Gastroesophageal sphincter (tissue), 4 donors: ENCODE measurements at regions not wholly inside any gene's neighbourhood (a gene's known extent, or its start where the extent isn't known, plus 50 kb on each side); places are given as distances from the start of the nearest gene placed in this dataset.

ENCODE experiments used
- ATAC-seq: fragments of 150-250 bp; one replicate; pipeline ENCODE4 v1.9.1; 2016; ENCODE audit warnings: mild to moderate bottlenecking, moderate library complexity
- H3K27ac ChIP-seq, 4 donors: fragments of 200-600 bp; sonication (generic) in 3 of 4; 1 replicate in 3 of 4; 2 replicates in 1 of 4; pipeline ENCODE4 v1.5.1; 2016 to 2019
- H3K27me3 ChIP-seq: fragments of 200-600 bp; sonication (generic); one replicate; pipeline ENCODE4 v1.5.1; 2019
- H3K36me3 ChIP-seq, 2 donors: fragments of 200-600 bp; sonication (generic); one replicate each; pipeline ENCODE4 v1.5.1; 2019; ENCODE audit warnings: control low read depth in 1 of 2
- H3K4me1 ChIP-seq, 3 donors: fragments of 200-600 bp; sonication (generic); 1 replicate in 2 of 3; 2 replicates in 1 of 3; pipeline ENCODE4 v1.5.1; 2016 to 2019; ENCODE audit warnings: control low read depth in 2 of 3
- H3K4me3 ChIP-seq, 2 donors: fragments of 200-600 bp; sonication (generic); one replicate each; pipeline ENCODE4 v1.5.1; 2019; ENCODE audit warnings: mild to moderate bottlenecking in 1 of 2, moderate library complexity in 1 of 2
- H3K9me3 ChIP-seq, 3 donors: fragments of 200-600 bp; sonication (generic); one replicate each; pipeline ENCODE4 v1.5.1; 2017 to 2019; ENCODE audit warnings: control low read depth in 2 of 3
- CTCF ChIP-seq, 4 experiments: fragments of 200-600 bp in 2 of 4; fragments of 450-650 bp in 2 of 4; sonication (generic) in 1 of 4; IDR thresholded peaks; one replicate each; pipeline ENCODE4 v1.5.1; 2017 to 2019; ENCODE audit warnings: antibody characterized with exemption in 4 of 4, mild to moderate bottlenecking in 2 of 4, moderate library complexity in 2 of 4
- EP300 ChIP-seq: sonication (generic); formaldehyde crosslinking; IDR thresholded peaks from one replicate; pipeline ENCODE4 v1.6.1; 2017; ENCODE audit warnings: antibody characterized with exemption, mild to moderate bottlenecking
- POLR2A ChIP-seq, 2 donors: fragments of 450-650 bp; IDR thresholded peaks; one replicate each; pipeline ENCODE4 v1.6.1; 2017; ENCODE audit warnings: antibody characterized with exemption in 2 of 2, mild to moderate bottlenecking in 2 of 2, moderate library complexity in 1 of 2
- POLR2AphosphoS5 ChIP-seq: sonication (generic); formaldehyde crosslinking; IDR thresholded peaks from one replicate; pipeline ENCODE4 v1.6.1; 2017; ENCODE audit warnings: antibody characterized with exemption
- WGBS, 2 donors: methylation state at CpG; one replicate each; pipeline ENCODE4 v1.1.5; 2018; ENCODE audit warnings: low coverage in 1 of 2; 5-methylcytosine and 5-hydroxymethylcytosine counted together

GRCh38 chr1:222404710-222405109, 143.2 kb downstream of the HHIPL2 start:
- Histone ChIP-seq H3K27me3 (no peaks in the 10 kb centered on the region), H3K4me1 (no peaks in the 10 kb centered on the region), H3K36me3 (no peaks in the 10 kb centered on the region), H3K9me3 (peaks cover 0 to 5% (median 0%) of the 10 kb centered on the region in 3 donors), H3K4me3 (no peak overlapping the region), H3K27ac (no peak overlapping the region)
- 51 to 60% methylated on average over 3 to 4 of the region's 4 CpGs for WGBS, 2 donors
- TF ChIP-seq CTCF (IDR thresholded peaks at IDR 0.05) (no peak), EP300 (no peak), POLR2AphosphoS5 (no peak), POLR2A (IDR thresholded peaks at IDR 0.05) (no peak)
- ATAC-seq, result no peak

GRCh38 chr1:222399197-222399596, 148.7 kb downstream of the HHIPL2 start:
- TF ChIP-seq POLR2A (IDR thresholded peaks at IDR 0.05) (no peak), POLR2AphosphoS5 (no peak), EP300 (no peak), CTCF (IDR thresholded peaks at IDR 0.05) (no peak)
- H3K4me1 ChIP-seq, result no peaks in the 10 kb centered on the region
- no peak for ATAC-seq
- H3K4me3 ChIP-seq, result no peak overlapping the region
- no peaks in the 10 kb centered on the region for H3K36me3 ChIP-seq
- H3K27ac ChIP-seq, result no peak overlapping the region
- H3K9me3 ChIP-seq, result no peaks in the 10 kb centered on the region
- H3K27me3 ChIP-seq, result no peaks in the 10 kb centered on the region

GRCh38 chr1:222394224-222394623, 153.7 kb downstream of the HHIPL2 start:
- Histone ChIP-seq H3K4me3 (no peak overlapping the region), H3K4me1 (no peaks in the 10 kb centered on the region), H3K27me3 (no peaks in the 10 kb centered on the region), H3K9me3 (no peaks in the 10 kb centered on the region), H3K36me3 (no peaks in the 10 kb centered on the region), H3K27ac (no peak overlapping the region)
- ATAC-seq, result no peak
- WGBS, 2 donors, result 29% methylated on average over 1 of the region's 1 CpG; no CpG with 5 or more reads in 1 of the 2 donors
- TF ChIP-seq POLR2AphosphoS5 (no peak), POLR2A (IDR thresholded peaks at IDR 0.05) (no peak), EP300 (no peak), CTCF (IDR thresholded peaks at IDR 0.05) (no peak)

GRCh38 chr1:222392556-222392955, 155.3 kb downstream of the HHIPL2 start:
- WGBS, 2 donors, result 57 to 69% methylated on average over 2 to 3 of the region's 3 CpGs
- TF ChIP-seq CTCF (IDR thresholded peaks at IDR 0.05) (no peak), POLR2AphosphoS5 (no peak), POLR2A (IDR thresholded peaks at IDR 0.05) (no peak), EP300 (no peak)
- H3K9me3 ChIP-seq, result no peaks in the 10 kb centered on the region

GRCh38 chr1:222390181-222390580, 157.7 kb downstream of the HHIPL2 start:
- Histone ChIP-seq H3K36me3 (no peaks in the 10 kb centered on the region), H3K27ac (no peak overlapping the region), H3K4me1 (no peaks in the 10 kb centered on the region), H3K27me3 (no peaks in the 10 kb centered on the region), H3K4me3 (no peak overlapping the region), H3K9me3 (no peaks in the 10 kb centered on the region)
- 83% methylated on average over 2 of the region's 2 CpGs; no CpG with 5 or more reads in 1 of the 2 donors for whole genome bisulfite sequencing, 2 donors
- TF ChIP-seq EP300, result no peak
- TF ChIP-seq POLR2AphosphoS5, result no peak
- TF ChIP-seq CTCF (IDR thresholded peaks at IDR 0.05), result no peak
- no peak for TF ChIP-seq POLR2A (IDR thresholded peaks at IDR 0.05)
- no peak for ATAC-seq

More at GRCh38 chr1:222392556-222392955, 155.3 kb downstream of the HHIPL2 start:
- H3K36me3 ChIP-seq, result no peaks in the 10 kb centered on the region
- ATAC-seq, result no peak
- no peak overlapping the region for H3K4me3 ChIP-seq
- H3K27ac ChIP-seq, result no peak overlapping the region
- H3K27me3 ChIP-seq, result no peaks in the 10 kb centered on the region
- no peaks in the 10 kb centered on the region for H3K4me1 ChIP-seq
